Hypothalamus (tissue), 51 donors: ENCODE measurements at regions not wholly inside any gene's neighbourhood (a gene's known extent, or its start where the extent isn't known, plus 50 kb on each side); places are given as distances from the start of the nearest gene placed in this dataset.

Experiments
- DNase-seq, 51 donors: peaks; one replicate each; lab custom pipeline; 2025; lab: John Stamatoyannopoulos, UW

GRCh38 chr14:98997526-98998205, 274.3 kb downstream of the BCL11B start:
- no peak for DNase-seq

- DNase-seq = no peak
These were observed 272.7 kb downstream of the BCL11B start for GRCh38 chr14:98999345-98999744.

- DNase-seq = no peak
These were observed 272.1 kb downstream of the BCL11B start for GRCh38 chr14:98999901-99000300.

GRCh38 chr14:99001241-99001640, 270.8 kb downstream of the BCL11B start:
- no peak for DNase-seq

GRCh38 chr14:99003646-99004045, 268.4 kb downstream of the BCL11B start:
- no peak for DNase-seq

GRCh38 chr14:99004112-99004511, 267.9 kb downstream of the BCL11B start:
- DNase-seq = no peak

GRCh38 chr14:99006276-99006675, 265.7 kb downstream of the BCL11B start:
- no peak for DNase-seq

- no peak for DNase-seq
These were observed 264.2 kb downstream of the BCL11B start for GRCh38 chr14:99007795-99008194.

- DNase-seq = no peak
These were observed 262.1 kb downstream of the BCL11B start for GRCh38 chr14:99009871-99010270.

GRCh38 chr14:99011385-99011784, 260.6 kb downstream of the BCL11B start:
- no peak for DNase-seq

- peak in 7 of 51 donors; percentile 2 to 44 (median 16) for DNase-seq
These were observed 259.3 kb downstream of the BCL11B start for GRCh38 chr14:99012703-99013102.

GRCh38 chr14:99015833-99016232, 256.2 kb downstream of the BCL11B start:
- no peak for DNase-seq

GRCh38 chr14:99023371-99023770, 248.6 kb downstream of the BCL11B start:
- DNase-seq = no peak

GRCh38 chr14:99024926-99025325, 247.1 kb downstream of the BCL11B start:
- no peak for DNase-seq

GRCh38 chr14:99025418-99025817, 246.6 kb downstream of the BCL11B start:
- no peak for DNase-seq

- DNase-seq = no peak
These were observed 245.5 kb downstream of the BCL11B start for GRCh38 chr14:99026471-99026870.

GRCh38 chr14:99028041-99028440, 244.0 kb downstream of the BCL11B start:
- DNase-seq = no peak

GRCh38 chr14:99028521-99028920, 243.5 kb downstream of the BCL11B start:
- DNase-seq = no peak

- no peak for DNase-seq
These were observed 242.7 kb downstream of the BCL11B start for GRCh38 chr14:99029145-99029915.

GRCh38 chr14:99029916-99030305, 242.1 kb downstream of the BCL11B start:
- no peak for DNase-seq

- DNase-seq = no peak
These were observed 241.5 kb downstream of the BCL11B start for GRCh38 chr14:99030454-99030853.

GRCh38 chr14:99032759-99033158, 239.2 kb downstream of the BCL11B start:
- no peak for DNase-seq
